ENCODE measurements at regions not wholly inside any gene's neighbourhood (a gene's known extent, or its start where the extent isn't known, plus 50 kb on each side); places are given as distances from the start of the nearest gene placed in this dataset.

DNA sequence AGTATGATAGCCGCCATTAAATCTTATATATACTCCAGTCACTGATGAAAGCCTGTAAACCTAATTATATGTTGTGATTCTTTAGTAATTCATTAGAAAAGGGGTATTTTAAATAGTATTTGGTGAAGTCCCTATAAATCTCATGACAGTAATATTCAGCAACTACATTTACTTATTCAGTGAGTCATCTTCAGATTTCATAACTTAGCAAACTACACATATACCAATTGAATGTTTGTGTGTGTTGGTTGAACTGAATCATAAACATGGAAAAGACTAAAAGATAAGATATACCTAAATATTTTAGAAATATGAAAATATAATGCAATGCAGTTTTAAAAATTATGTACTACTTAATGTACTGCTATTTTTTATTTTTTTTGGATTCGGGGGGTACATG, 1050.4 kb downstream of the MAT2B start:
- DNase-seq, result no peak

DNA sequence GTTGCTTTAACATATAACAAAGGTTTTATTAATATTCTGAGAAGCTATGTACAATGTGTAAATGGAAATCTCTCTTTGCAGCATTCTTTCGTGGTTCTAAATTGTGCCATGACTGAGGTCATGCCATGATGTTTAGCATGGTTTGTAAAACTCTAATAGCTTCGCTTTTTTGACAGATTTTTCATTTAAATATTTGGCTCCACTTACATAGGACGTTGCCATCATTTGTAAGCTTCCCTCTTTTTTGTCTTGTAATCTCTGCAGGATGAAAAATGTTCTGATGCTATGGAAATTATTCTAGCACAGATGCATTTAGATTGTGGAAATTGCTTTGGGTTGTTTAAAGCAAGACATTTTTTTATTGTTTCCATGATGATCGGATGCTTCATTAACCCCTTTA, 1054.8 kb downstream of the MAT2B start:
- no peak for DNase-seq

GRCh38 chr5:164561933-164562872, 1056.8 kb downstream of the MAT2B start:
- DNase-seq, result no peak

DNA sequence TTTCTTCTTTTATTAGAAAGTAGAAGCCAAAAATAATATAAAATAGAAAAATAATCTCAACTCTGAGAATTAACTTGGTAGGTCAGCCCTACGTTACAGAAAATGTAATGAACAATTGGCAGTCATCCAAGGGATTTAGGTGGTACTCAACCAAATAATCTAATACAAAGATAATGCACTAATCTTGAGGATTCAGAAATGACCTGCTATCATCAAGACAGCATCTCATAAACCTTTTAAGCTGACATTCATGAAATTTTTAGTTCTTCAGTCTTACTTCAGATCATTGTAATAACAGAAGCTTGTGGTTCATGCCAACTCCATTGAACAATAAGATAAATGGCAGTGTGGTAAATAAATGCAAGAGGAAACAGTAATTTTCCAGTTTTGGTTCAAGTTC, 1058.0 kb downstream of the MAT2B start:
- DNase-seq, result no peak

- no peak for DNase-seq
Measured at GRCh38 chr5:164573397-164573796, 1068.0 kb downstream of the MAT2B start.

DNA sequence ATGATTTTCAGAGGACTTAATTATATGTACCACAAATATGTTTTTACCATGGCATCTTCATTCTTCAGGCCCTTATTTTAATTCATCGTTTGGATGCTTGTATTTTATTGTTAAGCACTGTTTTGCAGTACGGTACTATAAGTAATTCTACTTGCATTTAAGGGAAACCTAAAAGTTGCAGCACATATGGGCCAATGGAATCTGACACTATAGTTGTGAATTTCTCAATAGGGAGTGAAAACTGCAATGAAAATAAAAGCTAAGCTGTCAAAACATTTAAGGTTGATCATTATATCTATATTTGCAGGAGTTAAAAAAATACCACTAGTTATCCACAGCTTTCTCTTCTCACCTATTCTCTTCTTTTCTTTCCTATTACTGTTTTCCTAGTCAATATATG, 1071.8 kb downstream of the MAT2B start:
- DNase-seq, result no peak

- no peak for DNase-seq
Measured at GRCh38 chr5:164577742-164578141, 1072.3 kb downstream of the MAT2B start.

- DNase-seq, result no peak
Measured at GRCh38 chr5:164578401-164578800, 1073.0 kb downstream of the MAT2B start.

DNA sequence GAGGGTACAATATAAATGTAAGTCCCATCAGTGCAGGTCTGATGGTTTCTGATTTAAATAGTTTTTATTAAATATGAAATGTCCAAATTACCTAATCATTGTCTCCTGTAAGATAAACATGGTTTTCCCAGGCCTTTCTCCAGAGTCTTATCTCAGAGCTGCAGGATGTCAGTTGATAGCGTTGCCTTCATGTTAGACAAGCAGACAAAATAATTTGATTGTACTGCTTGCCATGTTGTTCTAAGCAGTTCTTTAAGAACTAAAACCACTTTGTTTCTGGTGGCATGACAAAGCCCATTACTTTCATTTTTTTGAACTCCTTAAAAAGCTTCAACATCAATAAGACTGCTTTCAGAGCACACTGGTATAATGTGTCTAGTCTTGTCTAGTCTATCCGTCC, 1073.5 kb downstream of the MAT2B start:
- no peak for DNase-seq

DNA sequence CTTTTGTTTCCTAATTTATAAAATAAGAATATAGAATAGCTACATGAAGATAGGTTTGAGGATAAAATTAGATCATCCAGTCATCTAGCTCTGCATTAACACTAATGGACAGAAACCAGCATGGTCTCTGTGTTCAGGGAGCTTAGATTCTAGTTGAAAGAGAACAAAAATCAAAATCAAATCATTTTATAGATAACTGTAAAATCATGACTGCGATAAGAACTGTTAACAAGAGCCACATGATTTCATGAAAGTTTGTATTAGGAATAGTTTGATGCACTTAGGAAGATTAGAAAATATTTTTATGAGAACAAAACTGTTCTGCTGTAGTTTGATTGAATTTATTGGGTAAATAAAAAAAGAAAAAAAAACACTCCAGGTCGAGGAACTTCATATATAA, 1074.7 kb downstream of the MAT2B start:
- DNase-seq, result no peak

GRCh38 chr5:164581889-164582288, 1076.5 kb downstream of the MAT2B start:
- DNase-seq, result no peak

GRCh38 chr5:164593982-164594381, 1088.6 kb downstream of the MAT2B start:
- no peak for DNase-seq

GRCh38 chr5:164597293-164597900, 1092.0 kb downstream of the MAT2B start:
- DNase-seq, result no peak

GRCh38 chr5:164600274-164600673, 1094.9 kb downstream of the MAT2B start:
- no peak for DNase-seq

DNA sequence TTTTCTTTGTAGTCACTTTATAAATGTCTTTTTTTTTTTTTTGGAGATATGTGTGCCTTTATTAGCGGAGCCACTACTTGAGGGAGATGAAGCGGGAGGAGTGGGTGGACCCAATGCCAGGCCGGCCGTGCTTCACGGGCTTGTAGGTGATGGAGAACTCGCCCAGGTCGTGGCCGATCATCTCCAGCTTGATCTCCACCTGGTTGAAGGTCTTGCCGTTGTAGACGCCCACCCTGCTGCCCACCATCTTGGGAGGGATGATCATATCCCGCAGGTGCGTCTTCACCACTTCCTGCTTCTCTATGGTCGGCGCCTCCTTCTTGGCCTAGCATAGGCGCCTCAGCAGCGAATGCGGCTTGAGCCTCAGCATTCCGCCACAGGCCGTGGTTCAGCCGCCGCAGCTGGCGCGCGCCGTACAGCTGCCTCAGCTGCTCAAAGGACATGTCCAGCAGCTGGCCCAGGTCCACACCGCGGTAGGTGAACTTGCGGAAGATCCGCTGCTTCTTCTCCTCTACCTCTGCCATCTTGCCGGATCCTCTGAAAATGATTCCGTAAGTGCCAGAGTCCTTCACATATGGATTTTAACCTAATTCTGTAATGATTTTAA, 1095.6 kb downstream of the MAT2B start:
- no peak for DNase-seq

GRCh38 chr5:164608507-164608906, 1103.1 kb downstream of the MAT2B start:
- DNase-seq, result no peak

- no peak for DNase-seq
Measured at GRCh38 chr5:164610374-164610773, 1105.0 kb downstream of the MAT2B start.

DNA sequence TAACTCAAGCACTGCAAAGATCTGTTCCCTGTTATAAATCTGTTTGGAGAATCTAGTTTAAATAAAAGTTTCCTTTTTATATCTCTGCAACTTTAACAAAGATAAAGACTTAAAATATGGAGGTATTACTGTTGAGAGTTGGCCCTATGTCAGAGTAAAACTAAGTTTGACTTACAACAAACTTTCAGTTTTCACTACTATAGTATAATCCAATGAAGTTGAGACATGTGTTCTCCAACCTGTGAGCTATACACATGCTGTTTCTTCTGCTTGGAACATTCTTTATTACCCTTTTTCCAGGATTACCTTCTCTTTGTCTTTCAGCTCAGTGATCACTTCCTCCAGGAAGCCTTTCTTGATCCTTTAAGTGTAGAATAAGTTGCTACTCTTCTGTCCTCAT, 1109.3 kb downstream of the MAT2B start:
- DNase-seq, result no peak

- DNase-seq, result no peak
Measured at GRCh38 chr5:164617290-164617689, 1111.9 kb downstream of the MAT2B start.

- no peak for DNase-seq
Measured at GRCh38 chr5:164627021-164627420, 1121.6 kb downstream of the MAT2B start.

GRCh38 chr5:164636456-164636855, 1131.0 kb downstream of the MAT2B start:
- DNase-seq, result no peak

DNA sequence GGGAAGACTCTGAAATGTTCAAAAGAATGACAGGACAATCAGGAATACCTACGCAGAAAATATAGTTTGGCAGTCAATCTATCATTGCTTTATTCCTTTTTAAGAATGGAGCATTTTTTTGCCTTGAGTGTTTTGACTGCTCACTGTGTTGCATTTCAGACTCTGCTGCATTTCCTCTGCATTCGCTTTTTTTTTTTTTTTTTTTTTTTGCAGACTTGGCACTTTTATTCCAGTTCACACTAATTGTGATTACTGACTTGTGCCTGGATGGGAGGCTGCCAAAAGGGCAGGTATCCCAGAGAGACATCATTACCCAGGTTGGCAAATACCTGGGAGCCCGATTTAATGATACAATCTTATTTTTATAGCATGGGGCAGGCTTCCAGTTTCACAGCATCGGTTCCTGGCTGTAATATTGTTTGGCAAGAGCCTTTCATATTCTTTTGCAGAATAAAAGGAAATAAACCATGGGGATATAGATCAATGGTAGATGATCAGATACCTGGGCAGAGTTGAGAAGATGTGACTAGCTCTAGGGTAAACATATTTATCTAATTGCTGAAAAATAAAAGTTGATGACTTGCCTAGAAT, 1132.6 kb downstream of the MAT2B start:
- DNase-seq, result no peak

DNA sequence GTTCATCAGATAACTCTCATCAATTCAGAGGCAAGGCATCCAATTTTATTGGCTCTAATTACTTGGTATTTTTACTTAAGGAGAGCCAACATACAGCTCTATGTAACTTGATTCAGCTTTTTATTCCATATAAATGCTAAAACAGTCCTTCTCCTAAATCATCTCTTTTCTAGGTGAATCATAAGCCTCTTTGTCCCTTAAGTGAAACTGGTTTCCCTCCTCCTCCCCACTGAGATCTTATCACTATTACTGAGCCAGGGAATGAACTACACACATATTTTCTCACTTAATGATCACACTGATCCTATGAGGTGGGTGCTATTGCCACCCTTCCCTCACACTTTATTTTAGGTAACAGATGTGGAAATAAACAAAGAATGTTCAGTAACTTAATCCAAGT, 1143.8 kb downstream of the MAT2B start:
- no peak for DNase-seq

DNA sequence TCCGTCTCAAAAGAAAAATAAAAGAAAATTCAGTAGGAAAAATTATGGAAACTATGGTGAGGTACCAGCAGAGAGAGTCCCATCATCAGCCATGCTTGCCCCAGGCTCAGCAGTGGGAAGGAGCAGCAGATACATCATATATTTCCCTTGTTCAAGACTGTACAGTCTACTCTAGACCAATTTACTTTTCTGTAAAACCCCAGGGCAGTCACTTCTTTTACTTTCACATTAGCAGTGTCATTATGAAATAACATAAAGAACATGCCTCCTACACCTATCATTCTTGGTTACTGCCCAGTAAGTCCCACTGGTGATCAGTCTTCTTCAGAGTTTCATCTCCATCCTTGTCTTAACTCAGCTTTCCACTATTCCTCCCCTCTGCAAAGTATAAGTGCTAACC, 1145.0 kb downstream of the MAT2B start:
- no peak for DNase-seq
